ENCODE measurements at regions not wholly inside any gene's neighbourhood (a gene's known extent, or its start where the extent isn't known, plus 50 kb on each side); places are given as distances from the start of the nearest gene placed in this dataset.

DNA sequence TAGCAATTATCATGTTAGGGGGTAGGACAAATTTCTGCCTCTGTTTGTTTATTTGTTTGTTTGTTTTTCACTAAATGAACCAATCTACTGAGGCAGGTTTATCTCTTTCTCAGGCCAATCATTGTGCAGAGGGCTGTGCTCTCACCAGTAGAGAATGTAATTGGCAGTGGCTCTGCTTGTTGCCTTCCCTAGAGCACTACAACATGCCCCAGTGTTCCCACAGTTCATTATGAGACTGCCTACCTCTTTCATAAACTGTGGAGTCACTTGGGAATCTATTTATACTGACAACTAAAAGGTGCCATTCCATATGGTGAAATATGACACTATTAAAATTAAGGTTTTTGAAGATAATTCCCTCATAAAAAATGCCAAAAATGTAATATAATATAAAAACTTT, 196.3 kb upstream of the ALCAM start:
- DNase-seq (ENCODE audit: low read depth, low spot score) = no peak

- no peak for DNase-seq (ENCODE audit: low read depth, low spot score)
These were observed 192.6 kb upstream of the ALCAM start for GRCh38 chr3:105174017-105174615.

GRCh38 chr3:105177576-105177975, 189.1 kb upstream of the ALCAM start:
- DNase-seq (ENCODE audit: low read depth, low spot score) = no peak

GRCh38 chr3:105187344-105187743, 179.4 kb upstream of the ALCAM start:
- no peak for DNase-seq (ENCODE audit: low read depth, low spot score)

- DNase-seq (ENCODE audit: low read depth, low spot score) = no peak
These were observed 171.4 kb upstream of the ALCAM start for GRCh38 chr3:105195260-105195659.

DNA sequence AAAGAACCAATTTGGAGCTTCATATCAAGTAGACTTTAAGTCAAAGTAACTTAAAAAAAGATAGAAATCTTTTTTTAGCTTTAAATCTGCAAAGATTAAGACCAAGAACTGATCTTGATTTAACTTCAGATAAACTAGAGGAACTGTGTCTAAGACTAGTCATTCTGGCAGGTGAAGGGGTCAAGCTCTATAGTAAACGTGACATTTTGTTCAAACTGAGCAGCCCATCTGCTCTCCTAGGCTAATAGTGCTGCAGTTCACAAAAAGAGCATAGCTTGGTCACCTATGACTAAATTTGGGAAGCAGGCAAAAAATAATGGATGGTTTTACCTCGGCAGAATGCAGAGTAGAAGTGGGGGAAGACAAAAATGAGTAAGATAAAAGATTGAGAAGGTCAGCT, 168.8 kb upstream of the ALCAM start:
- DNase-seq (ENCODE audit: low read depth, low spot score) = no peak

DNA sequence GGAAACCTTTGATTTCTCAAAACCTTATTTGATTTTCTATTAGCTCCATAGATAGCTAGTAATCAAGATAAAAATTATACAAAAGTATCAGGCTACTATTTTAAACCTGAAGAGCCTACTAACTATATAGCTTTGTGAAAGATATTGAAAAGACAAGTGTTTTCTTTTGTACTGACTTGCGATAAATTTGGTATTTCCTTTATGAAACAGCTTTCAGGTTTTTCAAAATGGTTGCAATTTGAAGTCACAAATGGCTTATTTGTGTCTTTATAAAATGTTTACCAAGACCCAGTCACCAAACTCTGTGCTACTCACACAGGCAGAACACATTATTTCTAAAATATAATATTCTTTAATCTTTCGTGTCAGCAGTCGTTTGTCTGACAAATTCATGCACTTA, 167.5 kb upstream of the ALCAM start:
- DNase-seq (ENCODE audit: low read depth, low spot score) = no peak

- DNase-seq (ENCODE audit: low read depth, low spot score) = no peak
These were observed 156.6 kb upstream of the ALCAM start for GRCh38 chr3:105210141-105210540.

GRCh38 chr3:105214590-105214989, 152.1 kb upstream of the ALCAM start:
- DNase-seq (ENCODE audit: low read depth, low spot score) = no peak

- DNase-seq (ENCODE audit: low read depth, low spot score) = no peak
These were observed 144.1 kb upstream of the ALCAM start for GRCh38 chr3:105222568-105223093.

DNA sequence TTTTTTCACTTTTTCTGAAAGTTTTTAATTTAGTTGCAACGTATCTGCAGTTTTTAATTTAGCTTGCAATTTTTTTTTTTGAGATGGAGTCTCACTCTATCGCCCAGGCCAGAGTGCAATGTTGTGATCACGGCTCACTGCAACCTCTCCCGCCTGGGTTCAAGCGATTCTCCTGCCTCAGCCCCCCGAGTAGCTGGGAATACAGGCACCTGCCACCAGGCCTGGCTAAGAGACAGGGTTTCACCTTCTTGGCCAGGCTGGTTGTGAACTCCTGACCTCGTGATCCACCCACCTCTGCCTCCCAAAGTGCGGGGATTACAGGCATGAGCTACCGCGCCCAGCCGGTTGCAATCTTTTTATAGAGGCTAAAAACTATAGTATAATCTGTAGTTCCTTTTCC, 142.9 kb upstream of the ALCAM start:
- no peak for DNase-seq (ENCODE audit: low read depth, low spot score)

DNA sequence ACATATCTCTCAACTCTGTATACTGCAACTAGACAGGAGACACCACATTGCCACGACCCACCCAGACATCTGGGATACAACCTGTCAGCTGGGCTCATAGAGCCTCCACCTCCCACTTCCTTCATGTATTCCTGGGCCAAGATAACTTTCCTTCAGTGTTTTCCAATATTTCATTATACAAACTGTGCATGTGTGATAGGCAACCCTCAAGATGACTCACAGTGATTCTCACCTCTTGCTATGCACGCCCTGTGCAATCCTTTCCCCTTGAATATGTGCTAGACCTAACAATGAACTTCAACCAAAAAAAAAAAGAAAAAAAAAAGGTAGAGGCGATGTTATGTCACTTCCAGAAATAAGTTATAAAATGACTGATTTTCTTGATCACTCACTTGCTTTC, 138.0 kb upstream of the ALCAM start:
- no peak for DNase-seq (ENCODE audit: low read depth, low spot score)

GRCh38 chr3:105232553-105232952, 134.2 kb upstream of the ALCAM start:
- no peak for DNase-seq (ENCODE audit: low read depth, low spot score)

DNA sequence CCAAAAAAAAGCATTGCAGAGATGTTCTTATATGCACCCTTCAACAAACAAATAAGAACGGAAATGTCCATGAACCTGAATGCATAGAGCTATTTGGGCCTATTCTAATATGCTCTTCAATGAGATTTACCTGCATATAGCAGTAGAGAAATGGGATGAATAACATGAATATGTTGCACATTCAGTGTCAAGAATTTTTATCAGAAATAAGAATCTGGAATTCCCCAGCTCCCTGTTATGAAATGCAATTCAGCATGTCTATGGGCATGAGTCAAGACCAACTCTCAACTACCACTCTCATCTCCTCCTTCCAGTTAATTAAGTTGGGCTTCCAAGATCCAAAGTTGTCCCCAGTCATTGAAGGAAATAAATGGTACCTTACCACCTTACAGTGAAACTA, 133.7 kb upstream of the ALCAM start:
- no peak for DNase-seq (ENCODE audit: low read depth, low spot score)

DNA sequence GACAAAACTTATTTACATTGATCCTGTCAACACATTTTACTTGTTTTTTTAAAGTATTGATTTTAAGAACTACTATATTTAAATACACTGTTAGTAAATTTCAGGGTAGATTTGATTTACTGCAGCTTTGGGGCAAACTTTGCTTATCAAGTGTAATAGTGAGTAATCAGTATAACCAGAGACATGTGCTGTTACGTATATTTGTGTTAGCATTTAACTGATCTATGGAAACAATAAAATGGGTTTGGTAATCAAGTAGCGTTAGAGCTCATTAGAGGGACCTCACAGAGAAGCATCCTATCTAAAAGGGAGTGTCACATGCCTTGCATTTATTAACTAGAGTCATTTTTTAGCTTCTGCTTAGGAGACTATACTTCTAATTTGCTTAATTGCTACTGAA, 131.5 kb upstream of the ALCAM start:
- DNase-seq (ENCODE audit: low read depth, low spot score) = no peak

- no peak for DNase-seq (ENCODE audit: low read depth, low spot score)
These were observed 130.9 kb upstream of the ALCAM start for GRCh38 chr3:105235785-105236184.

DNA sequence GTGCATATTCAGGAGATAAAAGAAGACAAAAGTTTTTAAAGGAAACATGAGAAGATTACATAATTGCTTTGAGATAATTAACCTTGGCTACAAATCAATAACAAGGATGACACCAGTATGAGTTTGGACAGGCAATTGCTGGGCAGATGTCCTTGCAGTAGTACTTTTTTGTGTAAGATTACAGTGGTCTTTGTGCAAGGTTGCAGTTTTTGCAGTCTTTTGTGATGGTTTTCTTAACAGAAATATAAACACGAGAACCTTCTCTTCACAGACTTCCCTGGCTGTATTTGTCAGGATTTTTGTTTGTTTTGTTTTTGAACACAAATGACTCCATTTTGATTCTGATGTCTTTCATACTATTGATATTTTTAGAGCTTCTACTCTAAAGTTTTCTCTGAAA, 128.3 kb upstream of the ALCAM start:
- DNase-seq (ENCODE audit: low read depth, low spot score) = no peak

DNA sequence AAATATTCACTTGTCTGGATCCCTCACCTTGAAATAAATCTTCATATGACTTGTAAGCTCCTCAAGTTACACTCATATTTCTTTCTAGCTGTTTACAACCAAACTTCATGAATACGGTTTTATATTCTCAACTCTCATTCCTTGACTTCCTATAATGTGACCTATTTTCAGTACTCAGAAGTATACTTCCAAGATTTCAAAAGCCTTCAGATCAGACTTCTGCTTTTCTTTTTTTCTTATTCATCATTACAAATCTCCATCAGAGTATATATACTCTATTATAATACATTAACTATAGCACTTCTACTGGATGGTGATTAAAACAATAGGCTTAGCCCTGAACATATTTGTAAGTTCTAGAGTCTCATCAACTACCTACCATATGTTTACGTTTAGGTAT, 123.6 kb upstream of the ALCAM start:
- no peak for DNase-seq (ENCODE audit: low read depth, low spot score)

DNA sequence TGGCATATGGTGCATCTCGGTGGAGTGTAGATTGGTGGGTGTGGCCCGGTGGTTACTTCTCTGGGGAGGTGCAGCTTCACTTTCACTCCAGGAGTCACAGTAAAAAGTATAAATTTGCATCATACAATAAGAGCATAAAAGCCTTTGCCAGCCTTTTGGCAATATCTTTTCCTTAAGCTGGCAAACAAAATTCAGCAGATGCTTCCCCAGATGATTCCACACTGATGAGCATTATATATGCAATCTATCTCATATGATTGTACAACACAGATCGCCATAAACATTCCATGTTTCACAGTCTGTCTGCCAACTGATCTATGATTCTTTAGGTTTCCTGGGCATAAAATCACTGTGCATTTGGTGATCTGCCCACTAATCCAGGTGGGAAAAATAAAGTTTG, 120.2 kb upstream of the ALCAM start:
- DNase-seq (ENCODE audit: low read depth, low spot score) = no peak

- DNase-seq (ENCODE audit: low read depth, low spot score) = no peak
These were observed 113.5 kb upstream of the ALCAM start for GRCh38 chr3:105253225-105253624.

GRCh38 chr3:105254154-105254553, 112.6 kb upstream of the ALCAM start:
- no peak for DNase-seq (ENCODE audit: low read depth, low spot score)

DNA sequence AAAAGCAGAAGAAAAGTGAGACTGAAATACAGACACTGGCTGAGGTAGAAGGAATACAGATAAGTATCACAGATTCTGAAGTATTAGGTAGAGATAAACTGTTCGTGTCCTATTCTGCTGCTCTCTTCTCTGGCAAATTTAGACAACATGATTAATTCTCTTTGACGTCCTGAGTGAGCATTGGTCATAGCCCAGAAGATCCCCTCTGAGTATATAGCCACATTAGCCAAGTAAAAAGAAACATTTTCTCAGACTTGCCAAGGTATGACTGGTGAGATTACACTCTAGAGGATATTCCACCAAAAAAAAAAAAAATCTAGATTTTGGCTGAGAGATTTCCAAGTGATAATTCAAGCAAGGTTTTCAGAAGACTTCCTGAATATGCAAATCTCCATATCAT, 111.4 kb upstream of the ALCAM start:
- no peak for DNase-seq (ENCODE audit: low read depth, low spot score)

- DNase-seq (ENCODE audit: low read depth, low spot score) = no peak
These were observed 107.2 kb upstream of the ALCAM start for GRCh38 chr3:105259496-105259895.

GRCh38 chr3:105260385-105260784, 106.3 kb upstream of the ALCAM start:
- no peak for DNase-seq (ENCODE audit: low read depth, low spot score)
